ENCODE measurements at regions not wholly inside any gene's neighbourhood (a gene's known extent, or its start where the extent isn't known, plus 50 kb on each side); places are given as distances from the start of the nearest gene placed in this dataset.

GRCh38 chr16:73831220-73831619 is 465.4 kb upstream of the PSMD7 start:
- TF ChIP-seq, protein P1, sequence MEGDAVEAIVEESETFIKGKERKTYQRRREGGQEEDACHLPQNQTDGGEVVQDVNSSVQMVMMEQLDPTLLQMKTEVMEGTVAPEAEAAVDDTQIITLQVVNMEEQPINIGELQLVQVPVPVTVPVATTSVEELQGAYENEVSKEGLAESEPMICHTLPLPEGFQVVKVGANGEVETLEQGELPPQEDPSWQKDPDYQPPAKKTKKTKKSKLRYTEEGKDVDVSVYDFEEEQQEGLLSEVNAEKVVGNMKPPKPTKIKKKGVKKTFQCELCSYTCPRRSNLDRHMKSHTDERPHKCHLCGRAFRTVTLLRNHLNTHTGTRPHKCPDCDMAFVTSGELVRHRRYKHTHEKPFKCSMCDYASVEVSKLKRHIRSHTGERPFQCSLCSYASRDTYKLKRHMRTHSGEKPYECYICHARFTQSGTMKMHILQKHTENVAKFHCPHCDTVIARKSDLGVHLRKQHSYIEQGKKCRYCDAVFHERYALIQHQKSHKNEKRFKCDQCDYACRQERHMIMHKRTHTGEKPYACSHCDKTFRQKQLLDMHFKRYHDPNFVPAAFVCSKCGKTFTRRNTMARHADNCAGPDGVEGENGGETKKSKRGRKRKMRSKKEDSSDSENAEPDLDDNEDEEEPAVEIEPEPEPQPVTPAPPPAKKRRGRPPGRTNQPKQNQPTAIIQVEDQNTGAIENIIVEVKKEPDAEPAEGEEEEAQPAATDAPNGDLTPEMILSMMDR (optimal IDR thresholded peaks at IDR 0.05 in 1 of 3, IDR thresholded peaks at IDR 0.05 in 1 of 3, conservative IDR thresholded peaks at IDR 0.05 in 1 of 3; ENCODE audit: extremely low read depth in 1 of 3, insufficient read depth in 2 of 3, low read length in 3 of 3) = no peak
- no peak for TF ChIP-seq EZH2 (IDR thresholded peaks at IDR 0.05; ENCODE audit: low read length)

All from keratinocyte (primary cell).